Retinal pigment epithelial cell (primary cell): ENCODE measurements at regions not wholly inside any gene's neighbourhood (a gene's known extent, or its start where the extent isn't known, plus 50 kb on each side); places are given as distances from the start of the nearest gene placed in this dataset.
A peak's percentile ranks its signal among the peaks of the same experiment; 100 is the strongest.

Source experiments
- DNase-seq: peaks from one replicate; pipeline ENCODE4 v3.0.0-alpha.2; 2010; ENCODE audit warnings: low read depth
- H3K4me3 ChIP-seq: 2 replicates; pipeline ENCODE4 v1.5.1; 2011; ENCODE audit warnings: mild to moderate bottlenecking, low read length, control low read depth, moderate library complexity
- CTCF ChIP-seq: conservative IDR thresholded peaks from 2 replicates; pipeline ENCODE4 v1.5.1; 2011; ENCODE audit warnings: low read depth, low read length, control low read depth, inconsistent platforms

GRCh38 chr13:31528176-31528575 lies 211.2 kb upstream of the RXFP2 start:
- TF ChIP-seq CTCF: no peak
- DNase-seq: no peak
- no peak overlapping the region for H3K4me3 ChIP-seq

DNA sequence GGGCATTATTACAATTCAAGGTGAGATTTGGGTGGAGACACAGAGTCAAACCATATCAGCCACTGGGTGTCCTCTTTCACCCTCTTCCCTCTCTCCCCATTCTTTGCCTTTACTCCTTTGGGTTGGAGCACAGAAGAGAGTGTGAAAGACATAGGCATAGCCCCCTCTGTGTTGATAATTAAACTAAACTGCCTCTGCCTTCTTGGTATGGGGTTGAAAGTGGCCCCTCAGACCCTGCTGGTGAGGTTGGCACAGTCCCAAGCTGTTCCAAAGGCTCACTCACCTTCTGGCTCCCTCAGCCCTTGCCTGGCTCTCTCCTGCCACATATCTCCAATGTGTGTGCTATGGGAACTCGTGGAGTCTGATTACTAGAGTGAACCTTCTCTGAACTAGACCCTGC lies 210.6 kb upstream of the RXFP2 start:
- TF ChIP-seq CTCF: no peak
- no peak for DNase-seq
- H3K4me3 ChIP-seq: no peak overlapping the region

- TF ChIP-seq CTCF: no peak
- no peak for DNase-seq
- H3K4me3 ChIP-seq: no peak overlapping the region
These were observed 208.4 kb upstream of the RXFP2 start for GRCh38 chr13:31530922-31531321.

DNA sequence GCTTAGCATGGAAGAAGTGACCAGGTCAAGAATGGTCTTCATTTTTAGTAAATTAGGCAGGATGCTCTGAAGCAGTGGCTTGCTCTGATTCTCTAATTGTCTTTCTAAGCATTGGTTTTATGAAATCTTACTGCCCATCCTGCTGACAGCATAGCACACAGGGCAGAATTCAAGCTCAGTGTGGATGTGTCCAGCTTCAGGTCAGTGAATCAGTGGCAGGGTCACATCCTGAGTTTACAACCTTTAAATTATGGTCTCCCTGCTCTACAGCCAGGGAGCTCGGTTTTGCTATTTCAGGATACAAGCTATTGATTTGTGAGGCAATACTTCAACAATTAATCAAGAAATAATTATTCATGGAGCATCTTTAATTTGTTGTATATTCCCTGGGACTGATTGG lies 202.3 kb upstream of the RXFP2 start:
- no peak overlapping the region for H3K4me3 ChIP-seq
- TF ChIP-seq CTCF: no peak
- no peak for DNase-seq

- DNase-seq: no peak
- TF ChIP-seq CTCF: peak; percentile 45
- H3K4me3 ChIP-seq: no peak overlapping the region
These were observed 201.0 kb upstream of the RXFP2 start for GRCh38 chr13:31538067-31539042.

GRCh38 chr13:31540281-31540680 lies 199.0 kb upstream of the RXFP2 start:
- no peak for TF ChIP-seq CTCF
- H3K4me3 ChIP-seq: no peak overlapping the region
- DNase-seq: no peak

DNA sequence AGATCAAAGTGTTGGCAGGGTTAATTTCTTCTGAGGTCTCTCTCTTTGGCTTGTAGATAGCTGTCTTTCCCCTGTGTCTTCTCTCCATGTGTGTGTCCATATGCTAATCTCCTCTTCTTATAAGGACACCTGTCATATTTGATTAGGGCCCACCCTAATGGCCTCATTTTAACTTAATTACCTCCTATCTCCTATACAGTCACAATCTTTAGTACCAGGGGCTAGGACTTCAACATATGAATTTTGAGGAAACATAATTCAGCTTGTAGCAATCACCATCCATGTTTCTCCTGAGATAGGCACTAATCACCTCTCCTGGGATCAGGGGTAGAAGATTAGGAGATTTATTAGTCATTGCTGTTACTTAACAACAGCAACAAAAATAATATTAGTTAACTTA lies 196.1 kb upstream of the RXFP2 start:
- no peak for DNase-seq
- H3K4me3 ChIP-seq: no peak overlapping the region
- TF ChIP-seq CTCF: no peak
